DMS53 treated with DMSO at 0.1 percent for 48 hours (cell line): ENCODE measurements at regions not wholly inside any gene's neighbourhood (a gene's known extent, or its start where the extent isn't known, plus 50 kb on each side); places are given as distances from the start of the nearest gene placed in this dataset.

ENCODE experiments used
- DNase-seq: peaks from one replicate; lab custom pipeline; 2025; ENCODE audit not compliant: unreplicated experiment; lab: John Stamatoyannopoulos, UW

DNA sequence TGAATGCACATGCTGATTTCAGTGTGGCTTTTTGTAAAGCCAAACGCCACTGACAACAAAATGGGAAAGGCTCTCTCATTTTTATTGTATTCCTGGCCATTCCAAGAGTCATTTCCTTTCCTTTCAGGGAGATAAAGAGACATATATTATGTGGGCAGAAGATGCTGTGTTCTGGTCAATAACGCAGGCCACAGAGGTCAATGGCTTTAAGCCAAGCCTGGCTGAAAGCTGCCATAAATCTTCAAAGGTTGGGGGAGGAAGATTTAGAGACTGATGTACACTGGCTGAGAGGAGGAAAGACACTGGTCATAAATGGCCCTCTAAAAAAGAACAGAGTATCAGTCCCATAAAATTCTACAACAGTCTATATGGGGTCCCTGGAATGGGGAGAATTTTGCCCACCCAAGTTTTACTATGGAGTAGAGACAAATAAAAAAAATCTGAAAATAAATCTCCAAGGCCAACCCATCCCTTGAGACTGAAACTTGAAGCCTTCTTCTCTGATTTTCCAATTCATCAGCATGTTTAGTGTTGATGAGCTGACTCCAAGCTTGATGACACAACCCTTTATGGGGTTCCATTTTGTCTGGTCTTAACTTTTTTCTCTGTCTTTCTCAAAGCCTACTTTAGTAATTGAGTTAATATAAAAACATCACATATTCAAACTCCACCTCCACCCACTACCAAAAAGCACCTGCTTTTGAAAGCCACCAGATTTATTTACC is 152.1 kb upstream of the SLC24A2 start:
- DNase-seq: no peak

DNA sequence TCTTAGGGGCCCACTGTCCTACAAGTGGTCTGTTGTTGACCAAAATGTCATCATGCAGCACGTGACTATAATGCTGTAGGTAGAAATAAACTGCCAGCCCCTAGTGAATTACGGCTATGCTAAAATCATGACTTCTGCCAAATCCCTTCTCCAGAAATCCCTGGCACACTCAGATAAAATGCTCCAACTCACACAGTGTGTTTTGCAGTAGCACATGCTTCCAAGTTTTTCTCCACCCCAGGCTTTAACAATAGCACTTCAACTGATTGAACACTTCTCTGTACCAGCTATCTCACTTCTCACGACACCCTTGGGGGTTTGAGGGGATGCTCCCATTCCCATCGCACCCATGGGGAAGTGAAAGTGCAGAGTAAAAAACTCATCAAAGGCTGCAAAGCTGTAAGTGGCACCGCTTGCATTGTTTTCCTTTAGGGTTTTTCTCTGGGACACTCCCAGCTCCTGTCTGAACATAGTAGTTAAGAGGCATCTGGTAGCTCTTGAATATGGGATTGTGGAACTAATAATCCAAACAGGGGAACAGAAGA is 151.0 kb upstream of the SLC24A2 start:
- no peak for DNase-seq

DNA sequence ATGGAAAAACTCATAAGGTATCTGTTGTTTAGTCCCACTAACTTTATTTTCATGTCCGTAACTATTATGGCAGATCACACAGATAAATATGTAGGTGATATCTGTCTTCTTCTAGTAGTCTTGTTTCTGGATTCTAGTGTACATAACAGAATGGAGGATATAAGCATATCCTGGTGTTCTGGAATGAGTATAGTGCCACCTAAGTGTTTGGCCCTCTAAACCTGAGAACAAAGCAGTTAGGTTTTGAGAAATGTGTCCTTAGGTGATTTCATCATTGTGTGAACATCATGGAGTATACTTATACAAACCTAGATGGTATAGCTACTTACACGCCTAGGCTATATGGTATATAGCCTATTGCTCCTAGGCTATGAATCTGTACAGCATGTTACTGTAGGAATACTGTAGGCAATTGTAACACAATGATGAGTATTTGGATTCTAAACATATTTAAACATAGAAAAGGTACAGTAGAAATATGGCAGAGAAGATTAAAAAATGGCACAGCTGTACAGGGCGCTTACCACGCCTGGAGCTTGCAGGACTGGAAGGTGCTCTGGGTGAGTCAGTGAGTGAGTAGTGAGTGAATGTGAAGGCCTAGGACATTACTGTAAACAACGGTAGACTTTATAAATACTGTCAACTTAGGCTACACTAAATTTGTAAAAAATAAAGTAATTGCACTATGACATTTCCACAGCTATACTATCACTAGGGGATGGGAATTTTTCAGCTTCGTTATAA is 150.3 kb upstream of the SLC24A2 start:
- DNase-seq: no peak

DNA sequence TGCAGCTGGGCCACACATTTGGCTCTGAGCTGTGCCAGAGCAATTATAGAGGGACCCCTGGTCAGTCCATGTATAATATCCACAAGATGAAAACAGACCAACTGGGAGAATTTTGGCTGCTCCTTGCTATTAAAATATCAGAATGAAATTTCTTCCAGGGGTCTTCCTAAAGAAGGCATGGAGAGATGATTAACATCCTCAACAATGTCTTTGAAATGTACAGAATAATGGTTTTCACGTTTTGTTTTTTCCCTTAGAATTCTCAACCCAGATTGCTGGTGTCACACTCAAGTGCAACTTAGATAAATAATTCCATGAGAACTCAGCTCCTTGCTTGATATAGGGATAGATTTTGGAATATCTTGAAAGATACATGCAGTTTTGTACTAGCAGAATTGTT is 148.3 kb upstream of the SLC24A2 start:
- DNase-seq: no peak

DNA sequence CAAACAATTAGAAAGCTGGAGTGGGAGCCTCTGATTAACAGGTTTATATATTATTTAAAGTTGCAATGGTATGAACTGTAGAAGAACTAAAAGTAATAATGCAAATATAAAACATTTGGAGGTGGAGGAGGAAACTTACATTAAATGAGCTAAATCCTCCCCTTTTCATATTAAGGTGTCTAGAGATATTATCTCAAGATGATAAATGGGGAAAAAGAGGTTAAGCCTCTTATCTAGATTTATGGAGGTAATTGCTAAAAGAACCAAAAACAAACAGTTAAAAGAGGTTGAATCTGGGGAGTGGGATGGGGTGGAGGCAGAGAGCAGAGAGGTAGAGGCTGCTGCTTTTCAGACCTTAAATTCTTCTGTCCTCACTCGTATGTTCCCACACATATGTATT is 147.8 kb upstream of the SLC24A2 start:
- DNase-seq: no peak

DNA sequence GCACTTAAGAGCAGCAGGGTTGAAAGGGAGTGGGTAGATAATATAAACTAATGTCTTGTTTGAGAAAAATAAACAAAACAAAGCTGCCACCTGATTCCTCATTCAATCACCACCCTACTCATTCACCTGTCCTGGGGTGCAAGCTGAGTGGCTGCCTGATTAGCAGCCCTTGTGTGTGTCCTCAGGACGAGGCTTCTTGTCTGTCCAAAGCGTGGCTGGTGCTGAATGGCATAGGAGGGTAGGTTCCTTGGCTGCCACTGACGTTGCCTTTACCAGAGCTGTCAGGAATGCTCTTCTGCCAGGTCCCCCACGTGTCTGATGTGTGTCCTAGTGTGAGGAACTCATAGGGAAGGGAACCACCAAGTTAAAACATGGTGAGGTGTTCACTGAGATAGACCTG is 146.6 kb upstream of the SLC24A2 start:
- no peak for DNase-seq

DNA sequence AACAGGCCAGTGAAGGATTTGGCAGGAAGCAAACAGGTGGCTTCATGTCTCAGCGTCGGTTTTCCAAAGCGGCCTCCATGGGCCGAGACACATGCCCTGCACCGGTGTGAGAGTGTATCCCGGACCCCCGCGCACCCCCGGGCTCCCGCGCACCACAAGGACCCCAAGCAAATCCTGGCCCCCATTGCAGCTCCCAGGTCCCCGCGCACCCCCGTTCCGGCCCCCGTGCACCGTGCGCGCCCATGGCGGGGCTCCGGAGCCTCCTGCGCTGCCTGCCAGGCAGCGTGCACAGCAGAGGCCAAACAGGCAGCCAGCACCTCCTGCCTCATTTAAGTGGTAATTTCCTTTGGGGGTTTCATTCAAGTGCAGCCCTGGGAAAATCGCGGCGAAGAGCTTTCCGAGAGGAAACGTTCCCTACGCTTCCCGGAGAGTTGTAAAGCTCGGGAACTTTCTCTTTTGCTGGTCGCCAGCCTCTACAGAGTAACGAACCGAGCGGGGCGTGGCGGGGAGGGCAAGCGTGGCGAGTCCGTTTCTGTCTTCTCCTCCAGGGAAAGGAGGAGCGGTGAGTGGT is 145.5 kb upstream of the SLC24A2 start:
- DNase-seq: no peak

DNA sequence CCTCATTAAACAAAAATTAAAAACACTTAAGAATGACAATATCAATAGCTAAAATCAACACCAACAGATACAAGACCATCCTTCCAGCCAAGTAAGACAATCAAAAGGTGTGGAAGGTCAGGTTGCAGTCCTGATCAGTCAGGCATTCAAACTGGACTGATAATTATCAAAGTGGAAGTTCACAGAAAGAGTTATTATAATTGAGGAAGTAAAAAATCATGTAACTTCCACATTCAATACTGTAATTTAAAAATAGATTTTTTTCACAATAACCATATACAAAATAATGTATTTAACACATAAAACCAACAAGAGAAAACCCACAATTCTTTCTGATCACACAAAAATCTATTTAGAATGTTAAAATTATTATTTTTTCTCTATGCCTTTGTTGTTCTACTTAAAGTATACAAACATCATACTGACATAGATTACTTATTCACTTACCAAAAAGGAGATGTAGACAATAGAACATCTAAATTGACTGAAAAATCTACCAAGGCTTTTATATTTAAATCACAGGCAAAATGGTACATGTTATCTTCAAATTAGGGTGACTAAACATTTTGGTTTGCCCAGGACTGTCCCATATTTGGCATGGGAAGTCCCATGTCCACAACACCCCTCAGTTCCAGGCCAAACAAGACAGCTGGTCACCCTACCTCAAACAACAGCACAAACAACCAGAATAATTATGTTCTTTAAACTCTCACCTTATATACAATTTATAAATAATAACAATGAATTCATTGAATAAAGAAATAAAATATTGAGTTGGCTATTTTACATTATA is 142.5 kb upstream of the SLC24A2 start:
- DNase-seq: no peak

DNA sequence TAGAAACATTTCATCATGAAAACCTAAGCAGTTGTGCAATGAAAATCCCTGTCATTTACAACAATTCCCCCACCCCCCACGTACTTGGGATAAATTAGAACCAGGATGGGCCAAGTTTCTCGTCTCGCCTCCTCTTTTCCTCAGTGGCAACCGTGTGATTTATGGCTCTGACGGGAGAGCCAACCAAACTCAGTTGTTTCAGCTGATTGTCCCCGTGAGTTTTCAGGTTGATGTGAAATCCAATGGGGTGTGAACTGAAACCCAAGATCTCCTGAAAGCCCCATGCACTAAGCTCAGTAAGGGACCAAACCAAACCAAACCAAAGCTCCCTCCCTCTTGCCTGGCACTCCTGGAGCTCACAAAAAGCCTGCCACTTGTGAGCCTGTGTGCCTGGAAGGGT is 138.7 kb upstream of the SLC24A2 start:
- DNase-seq: no peak

DNA sequence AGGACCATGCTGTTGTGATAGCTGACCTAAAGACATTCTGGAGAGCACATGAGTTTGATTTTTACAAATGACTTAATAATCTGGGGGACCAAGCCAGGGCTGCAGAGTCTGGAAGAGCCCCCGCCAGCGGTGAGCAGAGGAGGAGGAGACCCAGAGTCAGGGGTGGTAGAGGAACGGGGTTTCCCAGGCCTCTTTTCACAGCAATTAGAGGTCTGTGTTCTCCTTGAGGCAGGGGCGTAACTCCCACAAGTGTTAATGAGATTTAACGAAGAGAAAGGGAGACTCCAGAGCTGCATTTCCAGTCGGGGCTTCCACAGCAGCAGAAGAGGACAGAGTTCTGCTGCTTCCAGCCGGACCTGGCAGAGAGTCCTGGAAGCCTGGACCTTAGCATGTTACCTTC is 137.9 kb upstream of the SLC24A2 start:
- no peak for DNase-seq

DNA sequence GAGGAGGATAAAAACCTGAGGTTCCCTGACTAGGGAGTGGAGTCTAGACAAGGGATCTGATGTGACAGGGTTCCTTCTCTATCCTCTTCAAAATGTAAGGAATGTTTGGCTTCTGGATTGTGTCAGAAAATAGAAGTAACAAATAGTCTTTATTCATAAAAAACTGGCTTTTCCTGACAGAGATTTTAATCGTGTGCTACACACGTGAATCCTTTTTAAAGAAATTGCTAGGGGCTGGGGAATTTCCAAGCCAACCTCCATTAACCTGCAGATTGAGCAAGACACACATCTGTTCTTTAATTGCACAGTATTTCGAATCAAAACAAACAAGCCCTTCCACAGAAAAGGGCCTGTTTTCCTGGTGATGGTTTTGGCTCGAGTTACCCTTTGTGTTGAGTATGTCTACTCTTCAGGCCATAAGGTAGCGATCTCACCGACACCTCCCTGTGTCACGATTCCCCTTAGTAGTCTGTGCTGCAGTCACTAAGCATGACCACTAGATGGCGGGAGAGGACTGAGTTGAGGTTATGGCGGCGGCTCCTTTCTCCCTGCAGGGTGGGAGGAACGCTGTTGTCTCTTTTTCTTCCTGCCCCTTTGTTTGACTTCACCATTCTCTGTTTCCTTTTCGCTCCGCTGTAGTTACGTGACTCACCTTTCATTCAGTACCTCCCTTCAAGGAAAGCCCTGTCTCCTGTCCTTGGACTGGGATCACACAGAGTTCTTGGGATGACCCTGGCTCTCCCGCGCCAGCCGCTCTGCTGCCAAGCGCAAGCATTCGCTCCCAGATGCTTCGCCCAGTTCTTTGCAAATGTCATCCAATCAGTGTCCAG is 137.1 kb upstream of the SLC24A2 start:
- peak; percentile 73 for DNase-seq

DNA sequence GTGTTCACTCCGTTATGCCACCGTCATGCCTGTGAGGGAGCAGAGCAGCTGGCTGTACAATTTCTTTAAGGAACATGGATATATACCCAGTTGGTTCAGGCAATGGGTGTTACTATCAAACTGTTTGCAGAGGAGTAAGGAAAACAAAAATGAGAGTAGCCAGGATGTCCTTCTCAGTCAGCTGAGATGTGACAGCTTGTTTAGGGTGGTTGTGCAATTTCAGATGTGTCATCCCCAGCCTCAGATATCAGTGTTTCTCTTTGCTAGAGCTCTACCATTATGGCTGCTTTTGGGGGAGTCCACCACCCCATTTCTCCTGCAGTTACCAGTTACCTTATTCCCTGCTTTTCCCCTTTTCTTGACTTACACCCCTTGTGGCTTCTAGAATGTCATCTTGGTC is 135.2 kb upstream of the SLC24A2 start:
- DNase-seq: no peak

DNA sequence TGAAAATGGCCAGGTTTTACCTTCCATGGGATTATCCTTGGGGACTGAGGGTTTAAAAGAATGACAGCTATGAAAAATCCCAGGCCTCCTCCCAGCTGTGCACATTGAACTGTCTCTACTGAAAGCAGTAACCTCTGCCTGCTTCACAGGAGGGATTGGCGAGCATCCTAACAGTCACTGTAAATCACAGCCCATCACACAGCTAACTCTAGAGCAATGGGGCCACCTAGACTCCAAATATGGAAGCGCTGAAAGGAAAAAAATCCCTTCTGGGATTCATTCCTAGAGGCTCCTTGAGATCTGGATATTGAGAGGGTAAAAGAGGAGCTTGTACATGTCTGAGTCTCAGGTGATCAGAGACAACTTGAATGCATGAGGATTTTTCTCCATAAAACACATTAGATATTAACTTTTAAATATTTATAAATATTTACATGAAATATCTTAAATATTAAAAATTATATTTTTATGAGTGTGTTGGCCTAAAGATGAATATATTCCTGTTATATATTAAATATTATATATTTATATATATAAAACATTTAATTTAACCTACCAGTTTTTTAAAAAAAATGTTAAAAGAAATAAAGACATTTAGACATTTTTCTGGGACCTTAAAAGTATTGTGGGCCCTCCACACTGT is 133.8 kb upstream of the SLC24A2 start:
- DNase-seq: peak; percentile 24

DNA sequence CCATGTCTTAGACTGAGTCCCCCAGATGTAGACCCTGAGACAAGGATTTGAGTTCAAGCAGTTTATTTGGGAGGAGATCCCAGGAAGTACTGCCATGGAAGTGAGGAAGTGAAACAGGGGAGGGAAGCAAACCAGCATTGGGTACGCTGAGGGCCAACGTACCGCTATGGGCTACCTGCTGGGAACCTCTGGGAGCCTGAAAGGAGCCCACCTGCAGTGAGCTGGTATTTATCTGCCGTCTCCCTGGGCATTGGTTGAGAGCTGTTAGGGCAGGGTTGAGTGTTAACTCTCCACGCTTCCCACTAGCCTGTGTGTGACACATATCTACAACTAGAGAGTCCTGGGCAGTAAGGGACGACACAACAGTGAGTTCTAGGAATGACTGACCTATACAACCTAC is 131.6 kb upstream of the SLC24A2 start:
- no peak for DNase-seq

DNA sequence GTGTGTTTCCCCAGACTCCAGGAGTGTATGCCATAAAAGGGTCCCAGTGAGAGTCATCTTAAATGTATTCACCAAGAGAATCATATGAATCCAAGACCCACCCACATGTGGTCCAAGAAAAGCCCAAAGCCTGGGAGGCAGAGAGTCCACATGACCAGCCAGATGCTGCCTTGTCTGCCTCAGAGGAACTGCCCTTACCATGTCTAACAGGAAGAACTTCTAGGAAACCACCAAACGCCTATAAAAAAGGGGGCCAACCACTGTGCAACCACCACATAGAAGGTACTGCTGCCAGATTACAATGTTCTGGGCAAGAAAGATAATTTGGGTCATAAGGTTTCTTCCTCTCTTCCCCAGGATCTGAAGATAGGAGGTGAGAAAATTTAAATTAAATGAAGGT is 129.8 kb upstream of the SLC24A2 start:
- DNase-seq: no peak

DNA sequence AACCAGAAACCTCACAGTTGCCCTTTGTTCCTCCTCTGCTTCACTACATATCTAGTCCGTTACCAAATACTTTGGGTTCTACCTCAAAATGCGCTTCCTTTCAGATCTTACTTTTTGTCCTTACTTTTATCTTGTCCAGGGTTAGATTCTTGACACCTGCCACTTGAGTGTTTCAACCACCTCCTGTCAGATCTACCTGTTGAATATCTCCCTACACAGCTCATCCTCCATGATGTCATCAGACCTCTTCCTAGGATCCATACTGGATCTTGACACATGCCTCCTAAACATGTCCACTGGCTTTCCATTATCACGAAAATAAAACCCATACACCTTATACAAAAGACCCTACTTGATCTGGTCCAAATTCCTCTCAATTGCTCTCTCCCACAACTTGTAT is 125.2 kb upstream of the SLC24A2 start:
- no peak for DNase-seq

DNA sequence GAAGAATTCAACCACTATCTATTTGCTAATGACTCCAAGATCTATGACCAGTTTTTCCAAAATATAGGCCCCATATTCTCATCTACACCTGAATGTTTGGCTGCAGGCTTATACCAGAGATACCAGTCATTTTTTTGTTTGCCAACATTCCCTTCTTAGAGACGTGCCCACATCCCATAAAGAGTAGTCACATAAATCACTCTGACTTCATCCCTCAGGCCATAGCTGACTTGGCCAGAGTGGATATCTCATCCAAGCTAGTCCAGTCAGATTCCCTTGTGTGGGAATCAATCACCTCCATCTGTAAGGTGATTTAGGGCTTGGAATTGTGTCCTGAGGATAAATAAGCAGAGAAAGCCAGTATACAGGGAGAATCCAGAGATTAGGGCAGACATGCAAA is 124.3 kb upstream of the SLC24A2 start:
- no peak for DNase-seq

DNA sequence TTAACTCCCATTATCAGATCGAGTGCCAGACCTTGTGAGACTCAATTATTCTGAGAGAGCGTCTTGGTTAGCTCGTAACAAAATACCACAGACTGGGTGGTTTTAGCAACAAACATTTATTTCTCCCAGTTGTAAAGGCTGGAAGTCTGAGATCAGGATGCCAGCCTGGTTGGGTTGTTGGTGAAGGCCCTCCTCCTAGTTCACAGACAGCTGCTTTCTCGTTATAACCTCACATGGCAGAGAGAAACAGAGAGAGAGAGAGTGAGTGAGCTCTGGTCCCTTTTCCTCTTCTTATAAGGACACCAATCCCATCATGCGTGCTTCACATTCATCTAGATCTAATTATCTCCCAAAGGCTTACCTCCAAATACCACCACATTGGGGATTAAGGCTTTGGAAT is 114.2 kb upstream of the SLC24A2 start:
- DNase-seq: no peak

DNA sequence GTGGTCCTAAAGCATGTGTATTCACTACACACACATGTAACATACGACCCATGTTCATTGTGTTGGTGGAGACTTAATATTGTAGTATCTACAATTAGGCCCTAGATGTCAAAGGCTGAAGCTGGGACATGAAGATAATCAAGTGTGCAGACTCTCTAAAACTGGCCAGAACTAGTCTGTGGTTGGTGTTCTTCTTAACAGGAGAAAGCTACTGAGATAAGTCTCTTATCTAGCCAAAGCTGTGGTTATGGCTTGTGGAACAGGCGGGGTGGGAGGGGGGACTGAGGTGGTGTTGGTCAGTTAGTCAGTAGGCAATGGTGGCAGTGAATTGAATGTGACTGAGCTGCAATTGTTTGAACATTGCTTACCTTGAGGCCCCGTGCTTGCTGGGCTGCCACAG is 112.7 kb upstream of the SLC24A2 start:
- no peak for DNase-seq

DNA sequence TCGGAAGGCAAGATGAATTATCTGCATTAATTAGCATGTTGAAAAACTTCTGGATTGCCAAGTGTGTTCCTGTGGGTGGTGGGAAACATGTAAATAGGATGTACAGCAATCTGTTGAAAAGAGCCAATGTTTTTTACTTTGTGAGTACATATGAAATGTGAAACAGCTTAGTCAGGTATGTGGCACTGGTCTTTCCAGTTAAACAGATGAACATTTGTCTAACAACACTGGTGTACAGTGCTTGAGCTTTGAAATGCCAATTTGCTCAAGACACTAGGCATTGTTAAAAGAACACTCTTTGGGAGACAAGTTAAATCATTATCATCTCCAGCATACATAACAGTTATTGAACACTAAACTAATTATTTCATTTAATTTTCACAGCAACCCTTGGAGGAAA is 107.3 kb upstream of the SLC24A2 start:
- DNase-seq: no peak
